MM.1S (cell line): ENCODE measurements at regions not wholly inside any gene's neighbourhood (a gene's known extent, or its start where the extent isn't known, plus 50 kb on each side); places are given as distances from the start of the nearest gene placed in this dataset.
"Not testable (repeated sequence)": the region's sequence is repeated elsewhere in the genome, so short reads cannot be mapped to it uniquely, and the experiment has no call there.

Experiments
- DNase-seq: peaks from one replicate; pipeline ENCODE4 v3.0.0-alpha.2; 2015
- H2AFZ ChIP-seq: fragments of 300-600 bp; sonication (generic); 2 replicates; pipeline ENCODE4 v1.6.0; 2016; ENCODE audit warnings: antibody characterized with exemption, low read length
- H3F3A ChIP-seq: fragments of 300-600 bp; sonication (generic); 2 replicates; pipeline ENCODE4 v1.6.1; 2016; ENCODE audit warnings: mild to moderate bottlenecking, antibody characterized with exemption, low read length, moderate library complexity, mixed read lengths; ENCODE audit not compliant: insufficient read depth
- H3K27ac ChIP-seq: fragments of 300-600 bp; sonication (generic); 2 replicates; pipeline ENCODE4 v1.5.1; 2016; ENCODE audit warnings: mild to moderate bottlenecking, low read length
- H3K27me3 ChIP-seq: fragments of 300-600 bp; sonication (generic); replicated peaks from 2 replicates; pipeline ENCODE4 v1.6.0; 2016; ENCODE audit warnings: low read length; ENCODE audit not compliant: insufficient read depth
- H3K36me3 ChIP-seq: fragments of 300-600 bp; sonication (generic); replicated peaks from 2 replicates; pipeline ENCODE4 v1.6.1; 2016; ENCODE audit warnings: mild to moderate bottlenecking, low read length, mixed read lengths; ENCODE audit not compliant: insufficient read depth
- H3K4me1 ChIP-seq: fragments of 300-600 bp; sonication (generic); 2 replicates; pipeline ENCODE4 v1.6.1; 2016; ENCODE audit warnings: low read length, mixed read lengths
- H3K4me2 ChIP-seq: fragments of 300-600 bp; sonication (generic); 2 replicates; pipeline ENCODE4 v1.6.0; 2016; ENCODE audit warnings: low read depth, low read length
- H3K4me3 ChIP-seq: fragments of 300-600 bp; sonication (generic); 2 replicates; pipeline ENCODE4 v1.5.1; 2016; ENCODE audit warnings: low read length, mixed read lengths
- H3K79me2 ChIP-seq: fragments of 300-600 bp; sonication (generic); 2 replicates; pipeline ENCODE4 v1.6.1; 2016; ENCODE audit warnings: mixed run types, low read length, mixed read lengths
- H3K9ac ChIP-seq: fragments of 300-600 bp; sonication (generic); 2 replicates; pipeline ENCODE4 v1.6.1; 2016; ENCODE audit warnings: low read length, mixed read lengths
- H3K9me2 ChIP-seq: fragments of 300-600 bp; sonication (generic); replicated peaks from 2 replicates; pipeline ENCODE4 v1.6.1; 2016; ENCODE audit warnings: mild to moderate bottlenecking, low read length, mixed read lengths; ENCODE audit not compliant: insufficient read depth
- H3K9me3 ChIP-seq: fragments of 300-600 bp; sonication (generic); replicated peaks from 2 replicates; pipeline ENCODE4 v1.6.1; 2016; ENCODE audit warnings: mild to moderate bottlenecking, low read length, mixed read lengths; ENCODE audit not compliant: insufficient read depth
- H4K20me1 ChIP-seq: fragments of 300-600 bp; sonication (generic); 2 replicates; pipeline ENCODE4 v1.6.1; 2016; ENCODE audit warnings: mild to moderate bottlenecking, low read length, moderate library complexity, mixed read lengths; ENCODE audit not compliant: insufficient read depth
- CTCF ChIP-seq: fragments of 300-600 bp; sonication (generic); IDR thresholded peaks from 2 replicates; pipeline ENCODE4 v1.5.1; 2016; ENCODE audit warnings: antibody characterized with exemption, low read length, mixed read lengths
- EZH2 ChIP-seq: fragments of 300-600 bp; sonication (generic); optimal IDR thresholded peaks from 2 replicates; pipeline ENCODE3; 2017; ENCODE audit warnings: low read depth, mild to moderate bottlenecking, antibody characterized with exemption, low read length, mixed read lengths
- EZH2phosphoT487 ChIP-seq: fragments of 300-600 bp; sonication (generic); IDR thresholded peaks from 2 replicates; pipeline ENCODE4 v1.6.1; 2018; ENCODE audit warnings: antibody characterized with exemption, low read length

GRCh38 chr15:92788196-92788595 lies 111.9 kb upstream of the CHD2 start:
- no peaks in the 10 kb centered on the region for H3K27me3 ChIP-seq
- H4K20me1 ChIP-seq: no peaks in the 10 kb centered on the region
- H3F3A ChIP-seq: no peaks in the 10 kb centered on the region
- TF ChIP-seq CTCF (no peak), EZH2phosphoT487 (no peak), EZH2 (no peak)
- DNase-seq: no peak
- H2AFZ ChIP-seq: no peak overlapping the region
- H3K4me1 ChIP-seq: no peaks in the 10 kb centered on the region
- H3K9me2 ChIP-seq: no peaks in the 10 kb centered on the region
- no peaks in the 10 kb centered on the region for H3K79me2 ChIP-seq
- no peak overlapping the region for H3K27ac ChIP-seq
- no peak overlapping the region for H3K9ac ChIP-seq
- no peak overlapping the region for H3K4me3 ChIP-seq
- H3K4me2 ChIP-seq: no peak overlapping the region
- no peaks in the 10 kb centered on the region for H3K36me3 ChIP-seq
- no peaks in the 10 kb centered on the region for H3K9me3 ChIP-seq

GRCh38 chr15:92788793-92789192 lies 111.3 kb upstream of the CHD2 start:
- H3K9me2 ChIP-seq, H2AFZ ChIP-seq, H3K27me3 ChIP-seq, H3F3A ChIP-seq, H3K36me3 ChIP-seq, H3K9me3 ChIP-seq, H3K79me2 ChIP-seq, H3K4me2 ChIP-seq, H3K9ac ChIP-seq, DNase-seq, H3K4me1 ChIP-seq, H4K20me1 ChIP-seq, H3K27ac ChIP-seq, H3K4me3 ChIP-seq: not testable (repeated sequence)

GRCh38 chr15:92796161-92796611 lies 103.9 kb upstream of the CHD2 start:
- no peaks in the 10 kb centered on the region for H3K9me3 ChIP-seq
- no peaks in the 10 kb centered on the region for H4K20me1 ChIP-seq
- H3K4me2 ChIP-seq: no peak overlapping the region
- no peaks in the 10 kb centered on the region for H3K79me2 ChIP-seq
- H3F3A ChIP-seq: no peaks in the 10 kb centered on the region
- no peak overlapping the region for H2AFZ ChIP-seq
- no peak overlapping the region for H3K4me3 ChIP-seq
- H3K27me3 ChIP-seq: no peaks in the 10 kb centered on the region
- no peak overlapping the region for H3K9ac ChIP-seq
- no peaks in the 10 kb centered on the region for H3K9me2 ChIP-seq
- DNase-seq: no peak
- no peaks in the 10 kb centered on the region for H3K36me3 ChIP-seq
- H3K27ac ChIP-seq: no peak overlapping the region
- TF ChIP-seq EZH2 (no peak), CTCF (no peak), EZH2phosphoT487 (no peak)
- no peaks in the 10 kb centered on the region for H3K4me1 ChIP-seq

GRCh38 chr15:92797168-92798052 lies 102.7 kb upstream of the CHD2 start:
- Histone ChIP-seq H3K4me1 (no peaks in the 10 kb centered on the region), H3K4me2 (no peak overlapping the region), H3K4me3 (no peak overlapping the region), H3K36me3 (no peaks in the 10 kb centered on the region), H3K9ac (no peak overlapping the region), H4K20me1 (no peaks in the 10 kb centered on the region), H3F3A (no peaks in the 10 kb centered on the region), H3K79me2 (no peaks in the 10 kb centered on the region), H3K9me3 (no peaks in the 10 kb centered on the region), H2AFZ (peak overlapping the region; percentile 39), H3K27ac (no peak overlapping the region), H3K9me2 (no peaks in the 10 kb centered on the region), H3K27me3 (no peaks in the 10 kb centered on the region)
- DNase-seq: peak; percentile 84
- TF ChIP-seq EZH2phosphoT487: no peak
- TF ChIP-seq EZH2: no peak
- peak; percentile 82 for TF ChIP-seq CTCF
